SK-N-MC (cell line): ENCODE measurements at regions not wholly inside any gene's neighbourhood (a gene's known extent, or its start where the extent isn't known, plus 50 kb on each side); places are given as distances from the start of the nearest gene placed in this dataset.

ENCODE experiments used
- EZH2 ChIP-seq: fragments of 200-600 bp; sonication (generic); IDR thresholded peaks from one replicate; pipeline ENCODE4 v1.6.1; 2017; ENCODE audit warnings: antibody characterized with exemption
- FOXP2 ChIP-seq: optimal IDR thresholded peaks from 2 replicates; pipeline ENCODE3; 2011; ENCODE audit warnings: mild to moderate bottlenecking, moderate library complexity; ENCODE audit not compliant: insufficient read depth; ENCODE audit errors: extremely low read length, control extremely low read depth
- POLR2AphosphoS5 ChIP-seq: IDR thresholded peaks from 2 replicates; pipeline ENCODE4 v1.6.1; 2012; ENCODE audit warnings: mild to moderate bottlenecking, low read depth, low read length, borderline replicate concordance

DNA sequence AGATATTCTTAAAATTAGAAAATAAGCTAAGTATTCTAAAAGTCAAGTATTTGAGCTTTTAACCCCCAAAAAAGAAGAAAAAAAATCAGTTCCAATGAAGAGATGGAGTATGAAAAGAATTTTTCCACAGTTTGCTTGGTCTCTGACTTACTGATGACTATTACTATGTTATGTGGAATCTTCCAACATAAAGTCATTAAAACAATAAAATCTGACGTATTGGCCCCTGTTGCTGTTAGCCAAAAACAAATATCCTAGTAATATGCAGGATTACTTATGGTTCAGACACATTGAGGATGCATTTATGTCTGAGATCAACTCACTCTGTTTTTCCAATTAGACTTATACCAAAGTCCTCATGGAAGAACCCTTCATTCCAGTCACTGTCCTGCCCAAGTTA lies 517.2 kb upstream of the ADGRL3 start:
- no peak for TF ChIP-seq POLR2AphosphoS5
- TF ChIP-seq EZH2 = no peak
- TF ChIP-seq FOXP2 = no peak
